Calu3 (cell line): ENCODE measurements at regions not wholly inside any gene's neighbourhood (a gene's known extent, or its start where the extent isn't known, plus 50 kb on each side); places are given as distances from the start of the nearest gene placed in this dataset.
"Not testable (repeated sequence)": the region's sequence is repeated elsewhere in the genome, so short reads cannot be mapped to it uniquely, and the experiment has no call there.

Source experiments
- BruUV-seq: library from RNA; stranded (reverse); fragments of 400-500 nt; replicated peaks from 2 replicates; lab custom pipeline; 2021; lab: Mats Ljungman, UMichigan
- CTCF ChIA-PET: fragments of 300-600 bp; sonication (Branson Sonifier 250); formaldehyde crosslinking; loops from one replicate; lab custom pipeline; 2022; ENCODE audit warnings: antibody characterized with exemption; lab: Charles Lee
- DNase-seq: peaks from one replicate; pipeline ENCODE4 v3.0.0; 2022
- H3K27ac Mint-ChIP-seq: one replicate; pipeline ENCODE4 v1.8.0; 2022; ENCODE audit warnings: mixed read lengths; ENCODE audit not compliant: unreplicated experiment
- H3K27me3 Mint-ChIP-seq: one replicate; pipeline ENCODE4 v1.8.0; 2022; ENCODE audit warnings: mixed read lengths; ENCODE audit not compliant: unreplicated experiment
- H3K36me3 Mint-ChIP-seq: one replicate; pipeline ENCODE4 v1.8.0; 2022; ENCODE audit warnings: mild to moderate bottlenecking, moderate library complexity, mixed read lengths; ENCODE audit not compliant: insufficient read depth, unreplicated experiment
- H3K4me1 Mint-ChIP-seq: one replicate; pipeline ENCODE4 v1.8.0; 2022; ENCODE audit warnings: mild to moderate bottlenecking, low read depth, mixed read lengths; ENCODE audit not compliant: unreplicated experiment
- H3K4me3 Mint-ChIP-seq: one replicate; pipeline ENCODE4 v1.8.0; 2022; ENCODE audit warnings: mild to moderate bottlenecking, low read depth, moderate library complexity, mixed read lengths; ENCODE audit not compliant: unreplicated experiment
- H3K9me3 Mint-ChIP-seq: one replicate; pipeline ENCODE4 v1.8.0; 2022; ENCODE audit warnings: low read depth, mixed read lengths; ENCODE audit not compliant: unreplicated experiment
- CTCF ChIP-seq: fragments of 200-600 bp; IDR thresholded peaks from one replicate; pipeline ENCODE4 v1.8.0; 2022; ENCODE audit warnings: antibody characterized with exemption; ENCODE audit not compliant: unreplicated experiment
- intact Hi-C: fragments of 100-400 bp; cut with micrococcal nuclease; formaldehyde crosslinking; loops from one replicate; pipeline ENCODE4 v1.10.0; 2022; ENCODE audit not compliant: unreplicated experiment

GRCh38 chr3:32632533-32633265, 52.3 kb upstream of the CNOT10 start:
- BruUV-seq = no TSS peak
- intact Hi-C loops = no loop called here
- Mint-ChIP-seq H3K36me3 (no peaks in the 10 kb centered on the region), H3K27me3 (peaks cover 18% of the 10 kb centered on the region), H3K27ac (no peak overlapping the region), H3K4me3 (no peak overlapping the region), H3K9me3 (no peaks in the 10 kb centered on the region), H3K4me1 (peaks cover 9% of the 10 kb centered on the region)
- no peak for DNase-seq
- CTCF ChIA-PET = interaction anchor here (0.7 kb wide), 1 partner anchor 28 kb away, joined by 3 read pairs; no protein-coding TSS in a partner anchor
- TF ChIP-seq CTCF = no peak

GRCh38 chr3:32630266-32630665, 54.7 kb upstream of the CNOT10 start:
- CTCF ChIA-PET = interaction anchor here (0.5 kb wide), 1 partner anchor 121 kb away, joined by 3 read pairs; no protein-coding TSS in a partner anchor
- H3K4me3 Mint-ChIP-seq = no peak overlapping the region
- intact Hi-C loops = no loop called here
- peaks cover 1% of the 10 kb centered on the region for H3K27me3 Mint-ChIP-seq
- TF ChIP-seq CTCF = no peak
- H3K27ac Mint-ChIP-seq = no peak overlapping the region
- H3K36me3 Mint-ChIP-seq = no peaks in the 10 kb centered on the region
- H3K4me1 Mint-ChIP-seq = peaks cover 9% of the 10 kb centered on the region
- peak; percentile 6 for DNase-seq
- no TSS peak for BruUV-seq
- H3K9me3 Mint-ChIP-seq = no peaks in the 10 kb centered on the region

GRCh38 chr3:32626631-32627030, 56.0 kb upstream of the DYNC1LI1 start:
- BruUV-seq = no TSS peak
- TF ChIP-seq CTCF = no peak
- CTCF ChIA-PET = interaction anchor here (0.6 kb wide), 1 partner anchor 129 kb away, joined by 5 read pairs; no protein-coding TSS in a partner anchor
- peaks cover 12% of the 10 kb centered on the region for H3K27me3 Mint-ChIP-seq
- no peaks in the 10 kb centered on the region for H3K9me3 Mint-ChIP-seq
- H3K27ac Mint-ChIP-seq = no peak overlapping the region
- no peaks in the 10 kb centered on the region for H3K36me3 Mint-ChIP-seq
- no peak for DNase-seq
- peaks cover 9% of the 10 kb centered on the region for H3K4me1 Mint-ChIP-seq
- H3K4me3 Mint-ChIP-seq = no peak overlapping the region
- intact Hi-C loops = no loop called here

GRCh38 chr3:32625543-32626176, 55.0 kb upstream of the DYNC1LI1 start:
- H3K27ac Mint-ChIP-seq, BruUV-seq, CTCF ChIA-PET, H3K36me3 Mint-ChIP-seq, H3K9me3 Mint-ChIP-seq, intact Hi-C loops, H3K4me1 Mint-ChIP-seq, H3K4me3 Mint-ChIP-seq, DNase-seq: not testable (repeated sequence)
- peaks cover 22% of the 10 kb centered on the region for H3K27me3 Mint-ChIP-seq
